Hepatocyte (in vitro differentiated cells): ENCODE measurements at regions not wholly inside any gene's neighbourhood (a gene's known extent, or its start where the extent isn't known, plus 50 kb on each side); places are given as distances from the start of the nearest gene placed in this dataset.
A peak's percentile ranks its signal among the peaks of the same experiment; 100 is the strongest.

Experiments used
- DNase-seq: peaks from one replicate; pipeline ENCODE4 v3.0.0-alpha.2; 2016; ENCODE audit warnings: low spot score
- H2AFZ ChIP-seq: fragments of 200-600 bp; sonication (generic); 2 replicates; pipeline ENCODE4 v1.6.0; 2016; ENCODE audit warnings: antibody characterized with exemption, mild to moderate bottlenecking
- H3K27ac ChIP-seq: fragments of 200-600 bp; sonication (generic); 2 replicates; pipeline ENCODE4 v1.5.1; 2016; ENCODE audit warnings: mild to moderate bottlenecking
- H3K27me3 ChIP-seq: fragments of 200-600 bp; sonication (generic); 2 replicates; pipeline ENCODE4 v1.6.1; 2016
- H3K36me3 ChIP-seq: fragments of 200-600 bp; sonication (generic); replicated peaks from 2 replicates; pipeline ENCODE4 v1.5.1; 2016; ENCODE audit warnings: low read depth; ENCODE audit not compliant: insufficient read depth
- H3K4me1 ChIP-seq: fragments of 200-600 bp; sonication (generic); 2 replicates; pipeline ENCODE4 v1.5.1; 2016; ENCODE audit warnings: mild to moderate bottlenecking, moderate library complexity; ENCODE audit not compliant: insufficient read depth
- H3K4me2 ChIP-seq: fragments of 200-600 bp; sonication (generic); 2 replicates; pipeline ENCODE4 v1.6.0; 2016
- H3K4me3 ChIP-seq: fragments of 200-600 bp; sonication (generic); 2 replicates; pipeline ENCODE4 v1.5.1; 2016; ENCODE audit warnings: mild to moderate bottlenecking
- H3K79me2 ChIP-seq: fragments of 200-600 bp; sonication (generic); 2 replicates; pipeline ENCODE4 v1.6.0; 2017; ENCODE audit warnings: mild to moderate bottlenecking
- H3K9me2 ChIP-seq: fragments of 200-600 bp; sonication (generic); replicated peaks from 2 replicates; pipeline ENCODE4 v1.6.0; 2017; ENCODE audit warnings: mild to moderate bottlenecking; ENCODE audit not compliant: insufficient read depth
- H3K9me3 ChIP-seq: fragments of 200-600 bp; sonication (generic); 2 replicates; pipeline ENCODE4 v1.5.1; 2016; ENCODE audit warnings: low read depth, mild to moderate bottlenecking
- H4K20me1 ChIP-seq: fragments of 200-600 bp; sonication (generic); 2 replicates; pipeline ENCODE4 v1.6.0; 2016; ENCODE audit warnings: mild to moderate bottlenecking; ENCODE audit not compliant: insufficient read depth, poor library complexity, severe bottlenecking
- EZH2 ChIP-seq: fragments of 200-600 bp; sonication (generic); IDR thresholded peaks from 2 replicates; pipeline ENCODE4 v1.6.1; 2016; ENCODE audit warnings: antibody characterized with exemption, mild to moderate bottlenecking, borderline replicate concordance
- EZH2phosphoT487 ChIP-seq: fragments of 200-600 bp; sonication (generic); IDR thresholded peaks from one replicate; pipeline ENCODE4 v1.6.1; 2018; ENCODE audit warnings: antibody characterized with exemption, mild to moderate bottlenecking, low read depth, moderate library complexity; ENCODE audit not compliant: unreplicated experiment, severe bottlenecking
- WGBS: methylation state at CpG from one replicate; pipeline ENCODE4 v1.1.6; 2016; ENCODE audit warnings: low lambda C conversion rate; ENCODE audit errors: missing lambda C conversion rate; 5-methylcytosine and 5-hydroxymethylcytosine counted together
- TF ChIP-seq, protein P1 (sequence below): fragments of 200-600 bp; sonication (generic); IDR thresholded peaks from 2 replicates; pipeline ENCODE4 v1.5.1; 2016; ENCODE audit warnings: antibody characterized with exemption, mild to moderate bottlenecking; ENCODE audit not compliant: poor library complexity

DNA sequence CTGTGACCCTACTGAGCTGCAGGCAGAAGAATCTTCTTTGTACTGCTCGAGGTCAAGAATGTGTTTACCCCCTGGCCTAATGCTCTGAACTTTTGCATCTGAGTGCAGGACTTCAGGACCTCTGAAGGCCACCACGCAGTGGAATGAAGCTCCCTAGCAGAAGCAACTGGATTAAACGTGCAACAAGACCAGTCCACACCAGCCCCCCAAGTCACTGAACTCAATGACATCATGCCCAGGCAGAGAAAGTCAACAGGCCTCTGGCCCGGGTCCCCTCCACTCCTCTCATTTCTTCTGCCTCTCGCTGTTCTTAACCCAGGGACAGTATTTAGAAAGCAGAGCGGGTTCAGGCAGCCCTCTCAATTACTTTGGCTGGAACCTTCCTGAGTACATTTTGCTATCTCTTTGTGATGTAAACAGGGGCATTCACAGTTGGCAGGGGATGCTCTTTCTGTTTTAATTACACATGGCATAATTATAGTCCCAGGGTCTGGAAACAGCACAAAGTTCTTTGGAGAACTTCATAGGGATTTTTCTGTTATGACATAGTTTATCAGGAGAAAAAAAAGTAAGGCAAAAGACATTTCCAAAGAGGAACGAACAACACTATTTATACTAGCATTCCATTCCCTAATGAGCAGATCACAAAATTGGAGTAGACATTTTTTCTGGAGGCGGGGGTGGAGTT is 108.2 kb upstream of the SPATA31D4 start:
- peaks cover 25% of the 10 kb centered on the region for H3K4me1 ChIP-seq
- H3K79me2 ChIP-seq = no peaks in the 10 kb centered on the region
- H3K9me2 ChIP-seq = no peaks in the 10 kb centered on the region
- no peak for DNase-seq
- no peaks in the 10 kb centered on the region for H3K36me3 ChIP-seq
- 39% methylated on average over 7 of the region's 8 CpGs for WGBS
- no peak overlapping the region for H2AFZ ChIP-seq
- H3K27ac ChIP-seq = peak overlapping the region; percentile 28
- TF ChIP-seq EZH2 (no peak), EZH2phosphoT487 (no peak)
- TF ChIP-seq, protein P1, sequence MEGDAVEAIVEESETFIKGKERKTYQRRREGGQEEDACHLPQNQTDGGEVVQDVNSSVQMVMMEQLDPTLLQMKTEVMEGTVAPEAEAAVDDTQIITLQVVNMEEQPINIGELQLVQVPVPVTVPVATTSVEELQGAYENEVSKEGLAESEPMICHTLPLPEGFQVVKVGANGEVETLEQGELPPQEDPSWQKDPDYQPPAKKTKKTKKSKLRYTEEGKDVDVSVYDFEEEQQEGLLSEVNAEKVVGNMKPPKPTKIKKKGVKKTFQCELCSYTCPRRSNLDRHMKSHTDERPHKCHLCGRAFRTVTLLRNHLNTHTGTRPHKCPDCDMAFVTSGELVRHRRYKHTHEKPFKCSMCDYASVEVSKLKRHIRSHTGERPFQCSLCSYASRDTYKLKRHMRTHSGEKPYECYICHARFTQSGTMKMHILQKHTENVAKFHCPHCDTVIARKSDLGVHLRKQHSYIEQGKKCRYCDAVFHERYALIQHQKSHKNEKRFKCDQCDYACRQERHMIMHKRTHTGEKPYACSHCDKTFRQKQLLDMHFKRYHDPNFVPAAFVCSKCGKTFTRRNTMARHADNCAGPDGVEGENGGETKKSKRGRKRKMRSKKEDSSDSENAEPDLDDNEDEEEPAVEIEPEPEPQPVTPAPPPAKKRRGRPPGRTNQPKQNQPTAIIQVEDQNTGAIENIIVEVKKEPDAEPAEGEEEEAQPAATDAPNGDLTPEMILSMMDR = no peak
- H3K27me3 ChIP-seq = no peaks in the 10 kb centered on the region
- H3K4me2 ChIP-seq = peak overlapping the region; percentile 45
- no peaks in the 10 kb centered on the region for H3K9me3 ChIP-seq
- H4K20me1 ChIP-seq = no peaks in the 10 kb centered on the region
- no peak overlapping the region for H3K4me3 ChIP-seq

DNA sequence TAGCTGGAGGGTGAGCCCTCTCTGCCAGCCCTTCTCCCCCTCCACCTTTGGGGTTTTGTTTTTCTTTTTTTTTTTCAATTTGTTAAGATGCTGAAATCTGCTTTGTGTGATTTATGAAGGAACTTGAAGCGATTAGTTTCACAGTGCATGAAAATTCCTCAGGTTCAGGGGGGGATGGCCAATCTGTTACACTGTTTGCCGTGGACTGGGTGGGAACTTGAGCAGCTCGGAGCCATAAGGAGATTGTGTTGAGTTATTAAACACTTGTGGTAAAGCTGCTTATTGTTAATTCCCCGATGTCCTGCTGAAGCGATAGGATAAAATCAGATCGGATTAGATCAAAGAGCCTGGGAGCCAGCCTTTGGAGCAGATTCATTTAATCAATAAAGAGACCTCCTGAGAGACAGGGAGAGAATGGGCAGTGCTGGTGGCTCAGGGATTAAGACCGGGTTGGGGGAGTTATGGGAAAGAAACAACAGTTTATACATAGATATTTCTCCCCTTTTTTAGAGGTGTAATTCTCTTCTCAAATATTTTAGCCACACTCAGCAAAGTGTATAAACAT is 105.8 kb upstream of the SPATA31D4 start:
- Histone ChIP-seq H3K4me3 (no peak overlapping the region), H3K27me3 (no peaks in the 10 kb centered on the region), H3K4me2 (no peak overlapping the region), H3K9me3 (no peaks in the 10 kb centered on the region), H4K20me1 (no peaks in the 10 kb centered on the region), H2AFZ (no peak overlapping the region), H3K4me1 (peaks cover 21% of the 10 kb centered on the region), H3K27ac (no peak overlapping the region), H3K36me3 (no peaks in the 10 kb centered on the region), H3K79me2 (no peaks in the 10 kb centered on the region), H3K9me2 (no peaks in the 10 kb centered on the region)
- TF ChIP-seq, protein P1 = no peak
- no peak for TF ChIP-seq EZH2
- no peak for TF ChIP-seq EZH2phosphoT487
- DNase-seq = no peak
- WGBS = 51% methylated on average over 7 of the region's 7 CpGs

DNA sequence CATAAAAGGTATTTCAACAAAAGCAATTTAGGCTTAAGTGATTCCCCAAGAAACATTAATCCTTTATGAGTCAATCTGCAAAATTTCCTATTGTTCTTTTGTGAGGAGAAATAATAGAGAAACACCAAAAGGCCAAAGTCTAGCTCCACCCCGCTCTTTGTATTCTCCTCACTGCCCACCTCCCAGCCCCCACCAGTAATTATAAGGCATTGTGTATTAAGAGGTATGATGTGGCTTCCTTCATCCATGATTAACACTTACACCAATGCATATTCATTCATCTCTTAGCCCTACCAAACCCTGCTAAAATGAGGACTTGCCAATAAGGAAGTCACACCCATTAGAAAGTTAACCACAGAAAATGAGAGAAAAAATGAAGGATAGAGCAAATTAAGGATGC is 105.3 kb upstream of the SPATA31D4 start:
- Histone ChIP-seq H3K4me3 (no peak overlapping the region), H3K36me3 (no peaks in the 10 kb centered on the region), H2AFZ (no peak overlapping the region), H3K79me2 (no peaks in the 10 kb centered on the region), H3K9me2 (no peaks in the 10 kb centered on the region), H3K9me3 (no peaks in the 10 kb centered on the region), H3K4me2 (no peak overlapping the region), H3K27me3 (no peaks in the 10 kb centered on the region), H4K20me1 (no peaks in the 10 kb centered on the region), H3K4me1 (peaks cover 21% of the 10 kb centered on the region), H3K27ac (no peak overlapping the region)
- TF ChIP-seq EZH2phosphoT487 (no peak), EZH2 (no peak)
- TF ChIP-seq, protein P1 = no peak
- no peak for DNase-seq
- 100% methylated on average over 1 of the region's 1 CpG for WGBS
